Kidney tubule cell (primary cell): ENCODE measurements at regions not wholly inside any gene's neighbourhood (a gene's known extent, or its start where the extent isn't known, plus 50 kb on each side); places are given as distances from the start of the nearest gene placed in this dataset.
"Not testable (repeated sequence)": the region's sequence is repeated elsewhere in the genome, so short reads cannot be mapped to it uniquely, and the experiment has no call there.

Experiments used
- DNase-seq: peaks from one replicate; pipeline ENCODE4 v3.0.0-alpha.2; 2018; ENCODE audit warnings: low spot score

DNA sequence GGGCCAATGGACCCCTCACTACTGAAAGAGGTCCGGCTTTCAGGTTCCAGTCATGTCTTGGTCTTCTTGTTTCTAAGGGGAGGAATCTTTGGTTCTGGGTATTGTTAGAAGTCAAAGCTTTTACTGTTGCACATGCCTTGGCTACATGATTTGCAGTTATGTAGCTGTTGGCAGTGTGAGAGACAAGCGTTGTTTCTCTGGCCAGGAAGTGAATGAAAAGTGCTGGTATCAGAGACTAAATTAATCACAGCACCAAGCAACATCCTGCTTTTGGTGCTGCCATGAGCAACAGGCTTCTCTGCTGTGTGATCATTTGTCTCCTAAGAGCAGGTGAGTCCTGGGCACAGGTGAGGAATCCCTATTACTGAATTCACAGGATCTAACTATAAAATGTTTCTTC, 100.1 kb upstream of the PRSS3 start:
- DNase-seq = no peak

DNA sequence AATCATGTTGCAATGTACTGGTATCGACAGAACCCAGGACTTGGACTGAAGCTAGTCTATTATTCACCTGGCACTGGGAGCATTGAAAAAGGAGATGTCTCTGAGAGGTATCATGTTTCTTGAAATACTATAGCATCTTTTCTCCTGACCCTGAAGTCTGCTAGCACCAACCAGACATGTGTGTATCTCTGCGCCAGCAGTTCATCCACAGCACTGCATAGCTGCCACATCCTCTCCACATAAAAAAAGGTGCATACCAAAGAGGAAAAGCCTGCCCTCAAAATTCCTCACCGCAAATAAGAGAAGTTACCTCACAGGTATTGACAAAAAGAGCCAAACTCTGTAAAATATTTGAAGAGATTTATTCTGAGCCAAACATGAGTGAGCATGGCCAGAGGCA, 99.5 kb upstream of the PRSS3 start:
- no peak for DNase-seq

DNA sequence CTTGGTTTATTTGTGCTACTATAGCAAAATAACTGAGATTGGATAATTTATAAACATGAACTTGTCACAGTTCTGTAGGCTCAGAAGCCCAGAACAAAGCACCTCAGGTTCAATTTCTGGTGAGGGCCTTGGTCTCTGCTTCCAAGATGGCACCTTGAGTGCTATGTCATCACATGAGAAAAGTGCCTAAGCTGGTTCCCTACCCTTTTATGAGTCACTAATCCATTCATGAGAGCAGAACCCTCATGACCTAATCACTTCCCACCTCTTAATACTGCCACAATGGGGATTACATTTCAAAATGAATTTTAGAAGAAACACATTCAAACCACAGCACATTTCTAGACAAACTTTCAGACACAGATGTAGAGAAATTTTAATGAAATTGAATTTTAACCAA, 98.2 kb upstream of the PRSS3 start:
- no peak for DNase-seq

DNA sequence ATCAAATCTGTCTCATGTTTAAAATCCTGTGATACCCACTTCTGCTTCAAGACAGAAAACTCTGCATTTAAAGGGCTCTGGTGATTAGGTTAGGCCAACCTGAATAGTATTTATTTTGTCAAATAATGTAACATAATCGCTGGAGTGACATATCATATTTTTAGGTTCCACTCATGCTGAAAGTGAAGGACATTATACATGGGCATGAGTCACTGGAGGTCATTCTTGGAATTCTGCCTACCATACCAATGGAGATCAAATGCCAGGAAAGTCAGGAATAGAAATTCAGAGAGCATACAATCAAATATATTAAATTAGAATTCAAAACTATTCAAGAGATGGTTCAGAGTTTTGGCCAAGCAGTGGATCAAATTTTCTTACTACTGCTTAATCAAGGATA, 97.1 kb upstream of the PRSS3 start:
- DNase-seq = peak; percentile 10

DNA sequence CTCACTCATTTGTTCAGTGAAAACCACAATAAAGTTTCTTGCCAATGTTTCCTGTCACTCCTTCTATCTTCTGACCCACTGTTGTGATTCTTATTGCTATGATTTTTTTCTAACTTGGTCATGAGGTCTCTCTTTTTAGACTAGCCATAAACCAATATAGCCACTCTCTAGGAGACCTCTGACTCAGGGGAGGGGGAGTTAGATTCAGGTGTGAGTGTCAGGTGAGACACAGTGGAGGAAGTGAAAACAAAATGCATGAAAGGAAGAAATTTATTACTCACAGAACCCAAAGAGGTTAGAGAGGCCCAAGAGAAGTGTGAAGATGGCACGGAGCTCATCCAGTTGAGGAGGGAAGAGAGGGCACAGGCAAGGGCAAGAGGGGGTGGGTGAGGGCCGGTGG, 94.4 kb upstream of the PRSS3 start:
- DNase-seq = not testable (repeated sequence)

DNA sequence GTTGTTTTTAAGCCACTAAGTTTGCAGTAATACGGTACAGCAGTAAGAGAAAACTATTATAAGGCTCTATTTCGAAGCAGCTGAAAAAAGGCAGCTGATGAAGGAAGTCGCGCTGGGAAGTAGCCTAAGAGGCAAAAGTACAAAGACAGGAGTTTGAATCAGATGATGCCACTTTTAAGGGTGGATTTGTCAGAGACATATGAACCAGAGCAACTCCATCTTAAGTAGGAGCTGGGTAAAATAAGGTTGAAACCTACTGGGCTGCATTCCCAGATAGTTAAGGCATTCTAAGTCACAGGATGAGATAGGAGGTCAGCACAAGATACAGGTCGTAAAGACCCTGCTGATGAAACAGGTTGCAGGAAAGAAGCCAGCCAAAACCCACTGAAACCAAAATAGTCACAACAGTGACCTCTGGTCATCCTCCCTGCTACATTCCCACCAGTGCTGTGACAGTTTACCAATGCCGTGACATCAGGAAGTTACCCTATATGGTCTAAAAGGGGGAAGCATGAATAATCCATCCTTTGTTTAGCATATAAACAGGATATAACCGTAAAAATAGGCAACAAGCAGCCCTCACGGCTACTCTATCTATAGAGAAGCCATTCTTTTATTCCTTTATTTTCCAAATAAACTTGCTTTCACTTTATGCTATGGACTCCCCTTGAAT, 91.8 kb upstream of the PRSS3 start:
- DNase-seq = no peak

DNA sequence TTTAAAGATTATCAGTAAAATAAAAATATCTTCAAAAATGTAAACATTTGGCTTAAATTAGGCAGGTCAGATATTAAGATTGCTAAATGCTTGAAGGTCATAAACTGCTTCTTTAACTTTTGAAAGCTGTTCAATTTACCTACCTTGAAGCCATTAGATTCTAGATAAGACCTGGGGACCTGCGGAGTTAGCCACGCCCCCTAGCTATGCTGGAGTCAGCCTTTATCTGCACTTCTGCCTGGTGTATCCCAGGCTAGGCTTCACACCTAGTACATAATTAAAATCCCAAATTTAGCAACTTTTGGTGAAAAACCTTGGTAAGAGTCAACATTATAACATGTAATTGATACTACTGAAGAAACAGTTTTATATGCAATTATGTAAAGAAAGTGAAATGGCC, 89.9 kb upstream of the PRSS3 start:
- DNase-seq = not testable (repeated sequence)

DNA sequence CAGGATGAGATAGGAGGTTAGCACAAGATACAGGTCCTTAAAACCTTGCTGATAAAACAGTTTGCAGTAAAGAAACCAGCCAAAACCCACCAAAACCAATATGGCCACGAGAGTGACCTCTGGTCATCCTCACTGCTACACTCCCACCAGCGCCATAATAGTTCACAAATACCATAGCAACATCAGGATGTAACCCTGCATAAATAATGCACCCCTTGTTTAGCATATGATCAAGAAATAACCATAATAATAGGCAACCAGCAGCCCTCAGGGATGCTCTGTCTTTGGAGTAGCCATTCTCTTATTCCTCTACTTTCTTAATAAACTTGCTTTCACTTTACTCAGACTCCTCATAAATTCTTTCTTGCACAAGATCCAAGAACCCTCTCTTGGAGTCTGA, 86.9 kb upstream of the PRSS3 start:
- DNase-seq = no peak

DNA sequence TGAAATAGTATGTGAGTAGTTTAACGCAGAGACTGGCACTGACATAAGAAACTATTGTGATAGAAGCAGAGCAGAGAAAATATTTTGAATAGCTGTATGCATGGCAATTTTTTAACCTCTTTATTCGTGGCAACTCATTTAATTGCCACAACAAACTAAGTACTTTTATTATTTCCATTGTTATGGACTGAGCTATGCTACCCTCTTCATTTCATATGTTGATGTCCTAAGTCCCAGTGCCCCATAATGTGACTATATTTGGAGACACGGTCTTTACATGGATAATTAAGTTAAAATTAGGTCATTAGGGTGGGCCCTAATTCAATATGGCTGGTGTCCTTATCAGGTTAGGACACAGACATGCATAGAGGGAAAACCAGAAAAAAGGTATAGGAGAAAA, 86.1 kb upstream of the PRSS3 start:
- DNase-seq = no peak

DNA sequence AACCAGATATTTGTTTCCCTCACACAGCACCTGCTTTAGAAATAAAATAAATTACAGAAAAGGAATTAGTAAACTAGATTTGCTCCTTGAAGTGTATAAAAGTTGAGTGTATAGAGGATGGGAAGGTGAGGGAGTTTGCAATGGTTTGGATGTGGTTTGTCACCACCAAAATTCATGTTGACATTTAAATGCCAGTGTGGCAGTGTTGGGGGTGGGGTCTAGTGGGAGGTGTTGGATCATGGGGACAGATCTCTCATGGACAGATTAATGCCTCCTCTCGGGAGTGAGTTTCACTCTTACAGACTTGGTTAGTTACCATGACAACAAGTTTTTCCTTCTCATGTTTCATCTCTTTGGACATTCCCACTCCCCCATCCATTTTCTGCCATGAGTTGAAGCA, 83.9 kb upstream of the PRSS3 start:
- DNase-seq = not testable (repeated sequence)

DNA sequence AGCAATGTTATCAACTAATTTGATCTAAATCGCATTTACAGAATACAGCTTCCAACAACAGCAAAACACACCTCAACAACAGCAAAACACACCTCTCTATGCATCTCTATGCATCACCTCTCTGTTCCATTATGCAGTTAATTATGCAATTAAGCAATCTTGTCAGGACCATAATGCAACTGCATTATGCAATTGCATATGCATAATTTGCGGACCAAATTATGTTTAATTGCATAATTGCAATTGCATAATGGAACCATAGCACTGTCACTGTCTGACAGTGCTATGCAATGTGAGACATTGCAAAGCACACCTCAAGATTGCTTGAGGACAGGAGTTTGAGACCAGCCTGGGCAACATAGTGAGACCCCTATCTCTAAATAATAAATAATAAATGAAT, 80.4 kb upstream of the PRSS3 start:
- no peak for DNase-seq

DNA sequence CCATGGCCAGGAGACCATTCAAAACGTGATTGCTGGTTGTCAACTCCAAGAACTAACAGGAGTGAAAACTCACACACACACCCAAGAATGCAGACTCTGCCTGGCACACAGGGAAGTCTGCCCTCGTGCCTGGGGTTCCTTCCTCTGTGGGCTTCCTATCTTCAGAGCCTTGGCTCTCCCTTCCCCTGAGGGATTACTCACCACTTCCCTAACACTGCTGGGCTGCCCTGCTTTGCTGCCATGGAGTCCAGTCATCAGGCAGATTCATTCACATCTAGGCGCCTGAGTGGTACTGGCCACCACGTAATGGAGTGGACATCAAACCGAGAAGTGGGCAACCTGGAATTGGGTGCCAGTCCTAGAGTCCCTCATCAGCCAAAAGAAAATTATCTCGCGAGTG, 76.4 kb upstream of the PRSS3 start:
- DNase-seq = peak; percentile 28

DNA sequence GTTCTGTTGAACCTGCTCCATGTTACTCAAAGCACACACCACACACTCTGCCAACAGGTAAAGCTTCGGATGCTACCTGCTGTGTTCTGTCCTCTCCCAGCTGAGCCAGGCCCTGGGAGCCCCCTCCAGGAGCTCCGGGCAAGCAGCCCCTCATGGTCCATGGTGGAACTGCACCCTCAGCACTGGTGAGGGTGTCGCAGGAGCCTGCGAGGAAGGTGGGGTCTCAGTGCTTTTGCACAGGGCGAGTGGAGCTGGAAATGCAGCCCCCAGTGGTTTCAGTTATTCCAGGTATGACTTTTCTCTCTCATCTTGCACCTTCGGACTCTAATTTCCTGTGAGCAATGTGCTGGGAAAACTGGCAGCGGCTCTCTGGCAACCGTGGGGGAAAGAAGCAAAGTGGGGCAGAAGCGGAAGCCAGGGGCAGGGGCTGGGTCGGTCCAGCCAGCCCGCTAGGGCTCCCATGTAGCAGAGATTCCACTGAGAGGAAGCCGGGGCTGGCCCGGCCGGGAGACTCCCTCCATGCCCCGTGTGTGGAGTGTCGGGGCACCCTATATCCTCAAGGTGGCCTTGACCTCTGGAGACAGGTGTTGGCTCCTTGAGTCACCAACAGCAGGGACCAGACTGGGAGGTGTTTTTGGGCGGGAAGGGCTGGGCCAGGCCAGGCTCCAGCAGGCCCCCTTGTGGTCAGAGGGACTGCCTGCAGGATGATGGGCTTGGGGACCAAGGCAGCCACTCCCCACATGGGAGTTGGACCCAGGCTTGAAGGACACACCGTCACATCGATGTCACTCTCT, 75.6 kb upstream of the PRSS3 start:
- DNase-seq = peak; percentile 25

DNA sequence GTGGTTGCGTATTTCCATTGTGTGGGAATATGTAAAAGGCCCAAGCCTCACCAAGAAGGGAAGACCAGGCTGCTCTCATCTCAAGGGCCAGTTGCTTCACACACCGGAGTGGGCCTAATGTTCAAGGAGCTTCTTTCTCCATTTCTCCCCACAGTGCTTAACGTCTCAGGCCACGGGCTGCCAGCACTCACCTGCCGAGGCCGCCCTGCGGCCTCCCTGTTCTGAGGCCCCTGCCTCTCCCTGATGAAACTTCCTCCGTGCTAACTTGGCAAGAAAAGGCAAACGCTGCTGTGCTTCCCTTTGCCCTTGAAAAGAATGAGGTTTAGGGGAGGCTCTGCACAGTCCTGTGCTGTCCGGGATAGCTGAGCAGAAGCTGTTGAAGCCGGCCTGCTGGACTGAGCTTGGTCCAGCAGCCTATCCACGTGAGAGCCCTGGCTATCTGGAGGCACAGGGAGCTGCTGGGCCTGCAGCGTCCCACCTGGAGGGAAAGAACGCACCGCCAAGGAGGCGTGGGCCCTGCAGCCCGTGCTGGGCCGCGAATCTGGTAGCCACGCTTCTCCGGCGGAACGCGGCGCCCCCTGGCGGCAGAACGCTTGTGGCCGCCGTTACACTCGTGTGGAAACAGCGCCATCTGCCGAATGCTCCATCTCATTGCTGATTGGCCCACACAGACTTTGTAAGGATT, 73.5 kb upstream of the PRSS3 start:
- peak; percentile 76 for DNase-seq

DNA sequence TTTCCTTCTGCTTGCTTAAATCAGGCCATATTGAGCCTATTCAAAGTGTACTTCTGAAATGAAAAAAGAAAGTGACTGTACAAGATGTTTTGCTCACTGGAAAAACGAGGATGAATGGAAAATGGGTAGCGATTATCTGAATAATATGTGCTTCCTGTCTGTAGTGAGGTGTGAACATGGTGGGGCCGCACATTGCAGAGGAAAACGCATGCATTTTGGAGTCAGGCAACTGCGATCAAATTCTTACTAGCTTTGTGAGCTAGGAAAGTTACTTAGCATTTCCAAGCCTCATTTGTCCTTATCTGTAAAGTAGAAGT, 73.0 kb upstream of the PRSS3 start:
- no peak for DNase-seq

DNA sequence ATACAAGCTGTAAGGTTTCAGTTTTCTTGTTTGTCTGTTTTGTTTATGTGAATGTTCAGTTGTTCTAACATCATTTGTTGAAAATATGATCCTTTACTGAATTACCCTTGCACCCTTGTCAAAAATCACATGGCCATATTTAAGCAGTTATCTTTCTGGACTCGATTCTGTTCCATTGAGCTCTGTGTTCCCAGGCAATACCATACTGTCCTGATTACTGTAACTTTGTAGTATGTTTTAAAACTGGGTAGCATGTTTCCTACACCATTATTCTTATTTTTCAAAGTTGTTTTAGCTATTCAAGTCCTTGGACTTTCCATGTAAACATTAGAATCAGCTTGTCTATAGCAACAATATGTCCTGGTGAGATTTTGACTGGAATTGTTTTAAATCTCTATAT, 66.7 kb upstream of the PRSS3 start:
- DNase-seq = no peak

DNA sequence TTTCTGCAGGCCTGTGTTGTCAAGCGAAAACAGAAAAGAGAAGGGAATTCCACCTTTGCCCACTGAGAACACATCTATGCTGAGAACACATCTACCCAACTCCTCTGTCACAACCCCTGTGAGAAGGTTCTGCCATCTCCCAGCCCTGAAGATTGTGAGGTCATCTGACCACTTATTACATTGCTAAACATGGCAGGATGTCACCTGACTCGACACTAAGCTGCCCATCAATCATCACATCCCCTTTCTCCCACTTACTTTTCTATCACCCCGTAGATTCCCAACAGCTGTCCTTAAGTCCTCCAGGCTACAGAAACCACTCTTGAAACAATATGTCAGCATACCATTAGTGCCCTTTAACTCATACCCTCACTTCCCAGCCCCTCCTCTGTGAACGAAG, 64.2 kb upstream of the PRSS3 start:
- no peak for DNase-seq

DNA sequence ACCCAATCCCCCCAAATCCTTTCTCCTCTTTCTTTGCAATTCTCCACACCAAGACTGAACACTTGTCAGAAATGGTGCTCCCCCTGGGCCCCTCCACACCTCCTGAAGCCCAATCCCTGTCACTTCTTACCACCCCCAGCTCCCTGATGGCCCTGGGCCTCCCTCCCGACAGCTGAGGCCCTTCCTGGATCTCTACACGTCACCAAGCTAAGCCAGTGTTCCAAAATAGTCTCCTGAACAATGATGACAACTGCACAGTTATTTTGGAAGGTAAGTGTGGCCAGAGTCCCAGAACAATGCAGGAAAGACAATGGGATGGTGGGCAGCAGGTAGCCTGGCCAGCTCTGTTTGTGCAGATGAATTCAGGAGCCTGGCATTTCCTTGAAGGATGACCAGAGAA, 63.7 kb upstream of the PRSS3 start:
- no peak for DNase-seq

DNA sequence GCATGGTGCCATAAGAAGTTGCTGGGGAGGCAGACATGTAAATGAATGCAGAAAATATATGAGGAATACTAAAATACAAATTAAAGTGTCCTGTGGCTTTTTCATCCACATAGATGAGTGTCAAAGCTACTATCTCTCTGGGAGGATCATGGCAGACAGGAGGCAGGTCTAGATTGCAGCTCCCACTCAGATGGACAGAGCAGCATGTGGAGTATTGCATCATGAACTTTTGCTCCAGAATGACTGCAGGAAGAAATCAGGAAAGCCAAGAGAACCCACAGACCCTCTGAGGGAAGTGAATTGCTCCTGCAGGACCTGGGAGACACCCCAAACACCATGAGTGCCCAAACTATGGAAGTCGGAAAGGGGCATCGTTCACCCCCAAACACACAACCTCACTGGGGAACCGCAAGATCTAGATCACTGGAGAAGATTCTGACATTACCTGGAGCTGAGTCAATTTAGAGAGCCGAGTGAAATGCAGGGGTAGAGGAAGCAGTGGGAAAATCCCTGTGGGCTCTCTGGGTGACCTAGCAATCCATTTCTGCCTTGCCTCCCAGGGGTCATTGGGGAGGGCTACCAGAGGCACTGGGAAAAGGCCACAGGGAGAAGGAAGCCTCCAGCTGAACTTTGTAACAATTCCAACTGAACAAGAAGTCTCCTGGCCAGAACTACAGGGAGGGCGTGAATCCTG, 61.0 kb upstream of the PRSS3 start:
- DNase-seq = peak; percentile 51

DNA sequence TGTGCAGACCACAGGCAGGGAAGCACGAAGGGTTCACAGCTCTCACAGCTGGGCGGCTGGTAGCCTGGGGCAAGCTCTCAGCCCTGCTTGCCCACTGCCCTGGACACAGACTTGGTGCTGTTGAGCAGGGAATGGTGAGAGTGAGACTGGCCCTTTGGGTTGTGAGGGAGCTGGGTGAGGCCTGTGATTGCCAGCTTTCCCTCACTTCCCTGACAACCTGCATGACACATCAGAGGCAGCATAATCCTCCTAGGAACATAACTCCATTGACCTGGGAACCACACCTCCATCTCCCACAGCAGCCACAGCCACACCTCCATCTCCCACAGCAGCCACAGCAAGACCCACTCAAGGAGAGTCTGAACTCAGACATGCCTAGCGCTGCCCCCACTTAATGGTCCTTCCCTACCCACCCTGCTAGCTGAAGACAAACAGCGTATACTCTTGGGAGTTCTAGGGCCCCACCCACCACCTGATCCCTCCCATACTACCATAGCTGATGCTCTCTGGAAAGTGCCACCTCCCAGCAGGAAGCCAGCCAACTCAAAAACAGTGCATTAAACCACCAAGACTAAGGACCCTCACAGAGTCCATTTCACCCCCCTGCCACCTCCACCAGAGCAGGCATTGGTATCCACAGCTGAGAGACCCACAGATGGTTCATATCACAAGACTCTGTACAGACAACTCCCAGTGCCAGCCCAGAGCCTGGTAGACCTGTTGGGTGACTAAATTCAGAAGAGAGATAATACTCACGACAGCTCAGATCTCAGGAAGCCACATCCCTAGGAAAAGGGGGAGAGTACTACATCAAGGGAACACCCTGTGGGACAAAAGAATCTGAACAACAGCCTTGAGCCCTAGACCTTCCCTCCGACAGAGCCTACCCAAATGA, 60.2 kb upstream of the PRSS3 start:
- DNase-seq = peak; percentile 64

DNA sequence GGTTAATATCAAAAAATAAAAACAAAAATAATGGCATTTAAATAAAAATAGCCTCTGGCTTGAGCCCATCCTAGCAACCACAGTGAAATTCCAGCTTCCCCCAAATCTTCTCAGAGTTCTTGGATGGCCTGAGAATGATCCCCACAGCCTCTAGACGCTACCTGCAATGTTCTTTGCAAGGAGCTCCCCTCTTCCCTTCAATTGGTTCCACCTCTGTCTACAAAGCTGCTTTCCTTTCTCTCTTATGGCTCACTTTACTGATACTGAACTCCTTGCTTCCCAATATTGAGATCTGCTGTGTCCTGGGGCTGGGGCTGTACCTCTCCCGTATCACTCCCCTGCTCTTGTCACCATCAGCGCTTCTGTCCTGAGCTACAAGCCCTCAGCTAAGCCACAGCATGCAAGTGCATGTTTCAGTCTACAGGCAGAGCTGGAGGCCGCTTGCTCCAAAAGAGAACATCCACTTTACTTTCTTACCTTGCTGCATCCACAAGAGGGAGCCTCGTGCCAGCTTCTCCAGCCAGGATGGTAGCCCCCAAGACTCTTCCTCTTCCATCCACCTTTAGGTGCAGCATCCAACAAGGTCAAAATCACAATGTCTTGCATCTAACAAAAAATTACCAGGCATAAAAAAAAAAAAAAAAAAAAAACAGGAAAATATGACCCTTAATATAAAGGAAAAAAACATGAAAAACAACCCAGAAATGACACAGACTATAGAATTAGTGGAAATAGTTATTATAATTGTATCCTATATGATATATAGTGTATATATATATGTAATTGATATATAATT, 57.4 kb upstream of the PRSS3 start:
- DNase-seq = peak; percentile 63
